NT2/D1 (cell line): ENCODE measurements at regions not wholly inside any gene's neighbourhood (a gene's known extent, or its start where the extent isn't known, plus 50 kb on each side); places are given as distances from the start of the nearest gene placed in this dataset.
"Not testable (repeated sequence)": the region's sequence is repeated elsewhere in the genome, so short reads cannot be mapped to it uniquely, and the experiment has no call there.

ENCODE experiments used
- SUZ12 ChIP-seq: IDR thresholded peaks from 2 replicates; pipeline ENCODE4 v1.6.1; 2011; ENCODE audit not compliant: insufficient read length, insufficient read depth; ENCODE audit errors: extremely low read depth
- YY1 ChIP-seq: IDR thresholded peaks from 2 replicates; pipeline ENCODE4 v1.6.1; 2011; ENCODE audit not compliant: insufficient read length, insufficient read depth
- ZNF274 ChIP-seq: IDR thresholded peaks from 2 replicates; pipeline ENCODE4 v1.6.1; 2011; ENCODE audit warnings: mild to moderate bottlenecking, low read depth, low read length

- not testable (repeated sequence) for TF ChIP-seq YY1, ZNF274, SUZ12
Observed at GRCh38 chr7:86987358-86987757, 72.1 kb downstream of the ELAPOR2 start.
